HepG2 (cell line): ENCODE measurements at regions not wholly inside any gene's neighbourhood (a gene's known extent, or its start where the extent isn't known, plus 50 kb on each side); places are given as distances from the start of the nearest gene placed in this dataset.
A peak's percentile ranks its signal among the peaks of the same experiment; 100 is the strongest.

Experiments
- CHCHD3 ChIP-seq: sonication (generic); formaldehyde crosslinking; IDR thresholded peaks from 2 replicates; pipeline ENCODE4 v1.8.0; 2022; ENCODE audit warnings: mild to moderate bottlenecking, missing genetic modification reagents, moderate library complexity
- DR1 ChIP-seq: sonication (generic); formaldehyde crosslinking; IDR thresholded peaks from 2 replicates; pipeline ENCODE4 v1.8.0; 2021; ENCODE audit warnings: mild to moderate bottlenecking, missing genetic modification reagents, inconsistent platforms
- DRAP1 ChIP-seq: IDR thresholded peaks from 2 replicates; pipeline ENCODE4 v1.6.1; 2016; ENCODE audit warnings: missing genetic modification reagents, missing compliant biosample characterization
- FOXP1 ChIP-seq, 2 experiments: fragments of 450-650 bp in 1 of 2; IDR thresholded peaks; 2 replicates each; pipeline ENCODE4 v1.6.1; 2017 to 2018; ENCODE audit warnings: antibody characterized with exemption in 1 of 2
- GLI4 ChIP-seq: sonication (generic); formaldehyde crosslinking; IDR thresholded peaks from 2 replicates; pipeline ENCODE4 v1.5.1; 2020; ENCODE audit warnings: missing genetic modification reagents, mild to moderate bottlenecking, moderate library complexity, borderline replicate concordance
- KLF12 ChIP-seq: sonication (generic); formaldehyde crosslinking; IDR thresholded peaks from 2 replicates; pipeline ENCODE4 v1.4.0; 2020; ENCODE audit warnings: missing genetic modification reagents, borderline replicate concordance
- MBD4 ChIP-seq: IDR thresholded peaks from 2 replicates; pipeline ENCODE4 v1.6.1; 2012; ENCODE audit warnings: low read length, inconsistent platforms, borderline replicate concordance
- MYNN ChIP-seq: sonication (generic); formaldehyde crosslinking; IDR thresholded peaks from 2 replicates; pipeline ENCODE4 v1.4.0; 2020; ENCODE audit warnings: mild to moderate bottlenecking, low read depth, missing genetic modification reagents
- NFATC3 ChIP-seq: sonication (generic); formaldehyde crosslinking; IDR thresholded peaks from 2 replicates; pipeline ENCODE4 v1.5.1; 2020; ENCODE audit warnings: mild to moderate bottlenecking, missing genetic modification reagents
- POLR2G ChIP-seq: fragments of 200-400 bp; formaldehyde crosslinking; IDR thresholded peaks from 2 replicates; pipeline ENCODE4 v1.6.1; 2018; ENCODE audit warnings: mild to moderate bottlenecking, low read depth, low read length, moderate library complexity
- RARG ChIP-seq: sonication (generic); formaldehyde crosslinking; IDR thresholded peaks from 2 replicates; pipeline ENCODE4 v1.4.0; 2020; ENCODE audit warnings: low read depth, mild to moderate bottlenecking, missing genetic modification reagents
- REST ChIP-seq, 2 experiments: IDR thresholded peaks; 2 replicates each; pipeline ENCODE4 v1.6.1; 2011 to 2012; ENCODE audit warnings: low read length in 2 of 2, borderline replicate concordance in 1 of 2, low read depth in 1 of 2, mild to moderate bottlenecking in 1 of 2, moderate library complexity in 1 of 2
- RFX5 ChIP-seq: IDR thresholded peaks from 2 replicates; pipeline ENCODE4 v1.6.1; 2011; ENCODE audit warnings: low read depth, low read length, improper control_type of control experiment
- SMYD3 ChIP-seq: sonication (generic); formaldehyde crosslinking; IDR thresholded peaks from 2 replicates; pipeline ENCODE4 v1.8.1; 2023; ENCODE audit warnings: mild to moderate bottlenecking, missing genetic modification reagents
- SSRP1 ChIP-seq: IDR thresholded peaks from 2 replicates; pipeline ENCODE4 v1.6.1; 2016; ENCODE audit warnings: control low read depth
- ZBTB3 ChIP-seq: sonication (generic); formaldehyde crosslinking; IDR thresholded peaks from 2 replicates; pipeline ENCODE4 v1.4.0; 2020; ENCODE audit warnings: low read depth, mild to moderate bottlenecking, moderate library complexity, missing genetic modification reagents, borderline replicate concordance
- ZNF543 ChIP-seq: sonication (generic); formaldehyde crosslinking; IDR thresholded peaks from 2 replicates; pipeline ENCODE4 v1.4.0; 2020; ENCODE audit warnings: mild to moderate bottlenecking, missing genetic modification reagents
- ZNF563 ChIP-seq: sonication (generic); formaldehyde crosslinking; IDR thresholded peaks from 2 replicates; pipeline ENCODE4 v1.8.0; 2022; ENCODE audit warnings: mild to moderate bottlenecking, moderate library complexity, missing genetic modification reagents
- ZNF773 ChIP-seq: sonication (generic); formaldehyde crosslinking; IDR thresholded peaks from 2 replicates; pipeline ENCODE4 v1.4.0; 2020; ENCODE audit warnings: missing genetic modification reagents, borderline replicate concordance
- TF ChIP-seq, protein P1 (sequence below): sonication (generic); formaldehyde crosslinking; IDR thresholded peaks from 2 replicates; pipeline ENCODE4 v1.8.1; 2023; ENCODE audit warnings: mild to moderate bottlenecking, missing genetic modification reagents, borderline replicate concordance
- TF ChIP-seq, protein P2 (sequence below): sonication (generic); formaldehyde crosslinking; IDR thresholded peaks from 2 replicates; pipeline ENCODE4 v1.5.0; 2020; ENCODE audit warnings: mild to moderate bottlenecking, missing genetic modification reagents, borderline replicate concordance
- TF ChIP-seq, protein P3 (sequence below): conservative IDR thresholded peaks from 2 replicates; pipeline ENCODE4 v1.6.1; 2018; ENCODE audit warnings: missing genetic modification reagents

DNA sequence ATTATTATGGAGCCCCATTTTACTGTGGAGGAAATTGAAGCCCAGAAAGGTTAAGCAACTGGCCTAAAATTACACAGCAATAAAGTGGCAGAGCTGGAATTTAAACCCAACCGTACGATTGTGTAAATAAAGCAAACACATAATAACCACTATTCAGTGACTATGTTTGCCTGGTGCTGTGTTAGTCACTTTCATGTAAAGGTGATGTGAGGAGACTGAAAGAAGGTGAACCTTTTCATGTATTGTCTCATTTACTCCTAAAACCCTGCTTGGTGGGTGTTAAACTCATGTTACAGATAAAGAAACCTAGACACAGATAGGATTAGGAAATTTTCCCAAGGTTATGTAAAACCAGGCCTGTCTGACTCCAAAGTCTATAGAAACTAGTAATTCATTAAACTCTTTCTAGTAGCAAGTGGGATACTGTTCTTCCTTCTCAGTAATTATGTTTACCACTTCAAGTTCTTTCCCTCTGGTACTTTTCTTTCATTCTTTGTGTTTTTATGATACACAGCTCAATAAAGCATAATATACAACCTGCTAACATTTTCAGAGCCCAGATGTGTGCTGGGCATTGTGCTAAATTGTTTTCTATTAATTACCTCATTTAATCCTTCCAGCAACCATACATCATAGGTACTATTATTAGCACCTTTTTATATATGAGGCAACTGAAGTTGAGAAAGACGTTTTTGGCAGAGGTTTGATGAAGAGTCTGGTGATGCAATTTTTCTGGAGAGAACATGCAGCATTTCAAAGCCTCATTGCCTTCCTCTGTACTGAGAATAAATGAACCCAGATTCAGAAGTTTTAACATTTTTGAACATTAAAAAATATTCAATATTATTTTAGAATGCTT is 202.7 kb downstream of the SPRY1 start (continued):
- TF ChIP-seq FOXP1 (IDR thresholded peaks at IDR 0.05) (no peak), FOXP1 (CRISPR knock-in tag; IDR thresholded peaks at IDR 0.05) (peak; percentile 79), KLF12 (CRISPR knock-in tag) (no peak), RARG (CRISPR knock-in tag) (no peak), ZNF563 (CRISPR knock-in tag) (no peak), RFX5 (no peak), NFATC3 (CRISPR knock-in tag) (no peak), SSRP1 (CRISPR knock-in tag) (no peak), POLR2G (no peak), GLI4 (CRISPR knock-in tag) (no peak), REST (IDR thresholded peaks at IDR 0.05; ENCODE audit: borderline replicate concordance in 1 of 2, low read depth in 1 of 2, low read length in 2 of 2) (peak in 1 of 2 experiments; percentile 60; a peak in 2 of 4 replicates), MBD4 (peak; percentile 70; the same call in 1 of the 2 replicates), CHCHD3 (no peak), DRAP1 (CRISPR knock-in tag) (no peak), SMYD3 (CRISPR knock-in tag) (no peak), ZNF773 (no peak), DR1 (CRISPR knock-in tag) (no peak), ZBTB3 (CRISPR knock-in tag) (no peak), ZNF543 (no peak), MYNN (CRISPR knock-in tag) (no peak)
- TF ChIP-seq, protein P1, sequence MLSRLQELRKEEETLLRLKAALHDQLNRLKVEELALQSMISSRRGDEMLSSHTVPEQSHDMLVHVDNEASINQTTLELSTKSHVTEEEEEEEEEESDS (CRISPR knock-in tag): no peak
- TF ChIP-seq, protein P2, sequence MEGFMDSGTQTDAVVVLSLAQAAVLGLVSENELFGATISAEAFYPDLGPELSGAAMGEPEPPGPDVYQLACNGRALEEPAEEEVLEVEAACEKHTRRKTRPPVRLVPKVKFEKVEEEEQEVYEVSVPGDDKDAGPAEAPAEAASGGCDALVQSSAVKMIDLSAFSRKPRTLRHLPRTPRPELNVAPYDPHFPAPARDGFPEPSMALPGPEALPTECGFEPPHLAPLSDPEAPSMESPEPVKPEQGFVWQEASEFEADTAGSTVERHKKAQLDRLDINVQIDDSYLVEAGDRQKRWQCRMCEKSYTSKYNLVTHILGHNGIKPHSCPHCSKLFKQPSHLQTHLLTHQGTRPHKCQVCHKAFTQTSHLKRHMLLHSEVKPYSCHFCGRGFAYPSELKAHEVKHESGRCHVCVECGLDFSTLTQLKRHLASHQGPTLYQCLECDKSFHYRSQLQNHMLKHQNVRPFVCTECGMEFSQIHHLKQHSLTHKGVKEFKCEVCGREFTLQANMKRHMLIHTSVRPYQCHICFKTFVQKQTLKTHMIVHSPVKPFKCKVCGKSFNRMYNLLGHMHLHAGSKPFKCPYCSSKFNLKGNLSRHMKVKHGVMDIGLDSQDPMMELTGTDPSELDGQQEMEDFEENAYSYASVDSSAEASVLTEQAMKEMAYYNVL: peak; percentile 16; the same call in 1 of the 2 replicates
- TF ChIP-seq, protein P3, sequence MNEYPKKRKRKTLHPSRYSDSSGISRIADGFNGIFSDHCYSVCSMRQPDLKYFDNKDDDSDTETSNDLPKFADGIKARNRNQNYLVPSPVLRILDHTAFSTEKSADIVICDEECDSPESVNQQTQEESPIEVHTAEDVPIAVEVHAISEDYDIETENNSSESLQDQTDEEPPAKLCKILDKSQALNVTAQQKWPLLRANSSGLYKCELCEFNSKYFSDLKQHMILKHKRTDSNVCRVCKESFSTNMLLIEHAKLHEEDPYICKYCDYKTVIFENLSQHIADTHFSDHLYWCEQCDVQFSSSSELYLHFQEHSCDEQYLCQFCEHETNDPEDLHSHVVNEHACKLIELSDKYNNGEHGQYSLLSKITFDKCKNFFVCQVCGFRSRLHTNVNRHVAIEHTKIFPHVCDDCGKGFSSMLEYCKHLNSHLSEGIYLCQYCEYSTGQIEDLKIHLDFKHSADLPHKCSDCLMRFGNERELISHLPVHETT: no peak
